SK-N-SH treated with all-trans-retinoic acid at 6 μM for 48 hours (cell line): ENCODE measurements at regions not wholly inside any gene's neighbourhood (a gene's known extent, or its start where the extent isn't known, plus 50 kb on each side); places are given as distances from the start of the nearest gene placed in this dataset.
A peak's percentile ranks its signal among the peaks of the same experiment; 100 is the strongest.

ENCODE experiments used
- ATAC-seq: fragments of 200-7000 bp; cut with Tn5 transposase; 3 replicates; pipeline ENCODE4 v1.9.1; 2020; ENCODE audit warnings: mild to moderate bottlenecking, moderate library complexity
- ARNTL ChIP-seq: fragments of 450-650 bp; formaldehyde crosslinking; IDR thresholded peaks from 2 replicates; pipeline ENCODE4 v1.5.0; 2020; ENCODE audit warnings: low read depth, mild to moderate bottlenecking, moderate library complexity, borderline replicate concordance
- ESRRG ChIP-seq: fragments of 250-450 bp; sonication (Bioruptor Pico); IDR thresholded peaks from 2 replicates; pipeline ENCODE4 v1.6.1; 2021; ENCODE audit warnings: mild to moderate bottlenecking
- ISL1 ChIP-seq: fragments of 250-450 bp; sonication (Bioruptor Pico); IDR thresholded peaks from 2 replicates; pipeline ENCODE4 v2.1.2; 2022; ENCODE audit warnings: mild to moderate bottlenecking, moderate library complexity
- OSR1 ChIP-seq: fragments of 250-450 bp; sonication (Bioruptor Pico); IDR thresholded peaks from 2 replicates; pipeline ENCODE4 v1.8.0; 2022; ENCODE audit warnings: moderate library complexity, mild to moderate bottlenecking, inconsistent platforms
- SNAI2 ChIP-seq: fragments of 250-450 bp; sonication (Bioruptor Pico); IDR thresholded peaks from 2 replicates; pipeline ENCODE4 v1.5.0; 2020; ENCODE audit warnings: mild to moderate bottlenecking, moderate library complexity
- TCF4 ChIP-seq: fragments of 250-450 bp; sonication (Bioruptor Pico); IDR thresholded peaks from 2 replicates; pipeline ENCODE4 v1.8.0; 2021; ENCODE audit warnings: mild to moderate bottlenecking, moderate library complexity, borderline replicate concordance
- TOX ChIP-seq: fragments of 250-450 bp; sonication (Bioruptor Pico); IDR thresholded peaks from 2 replicates; pipeline ENCODE4 v1.8.0; 2021; ENCODE audit warnings: mild to moderate bottlenecking, moderate library complexity, borderline replicate concordance
- ZFP3 ChIP-seq: fragments of 250-450 bp; sonication (Bioruptor Pico); IDR thresholded peaks from 2 replicates; pipeline ENCODE4 v1.5.0; 2020; ENCODE audit warnings: mild to moderate bottlenecking, moderate library complexity
- TF ChIP-seq, protein P1 (sequence below): fragments of 250-450 bp; sonication (Bioruptor Pico); IDR thresholded peaks from 2 replicates; pipeline ENCODE4 v1.5.1; 2021; ENCODE audit warnings: mild to moderate bottlenecking, moderate library complexity
- TF ChIP-seq, protein P2 (sequence below): fragments of 250-450 bp; sonication (Bioruptor Pico); IDR thresholded peaks from 2 replicates; pipeline ENCODE4 v1.5.1; 2020; ENCODE audit warnings: low read depth, mild to moderate bottlenecking, moderate library complexity
- TF ChIP-seq, protein P3 (sequence below): fragments of 250-450 bp; sonication (Bioruptor Pico); IDR thresholded peaks from 2 replicates; pipeline ENCODE4 v1.5.0; 2020; ENCODE audit warnings: mild to moderate bottlenecking, moderate library complexity
- TF ChIP-seq, protein P4 (sequence below): fragments of 250-450 bp; sonication (Bioruptor Pico); IDR thresholded peaks from 2 replicates; pipeline ENCODE4 v1.8.0; 2020; ENCODE audit warnings: mild to moderate bottlenecking, moderate library complexity, borderline replicate concordance
- TF ChIP-seq, protein P5 (sequence below): fragments of 250-450 bp; sonication (Bioruptor Pico); IDR thresholded peaks from 2 replicates; pipeline ENCODE4 v1.8.0; 2021; ENCODE audit warnings: low read depth, mild to moderate bottlenecking, moderate library complexity, borderline replicate concordance

DNA sequence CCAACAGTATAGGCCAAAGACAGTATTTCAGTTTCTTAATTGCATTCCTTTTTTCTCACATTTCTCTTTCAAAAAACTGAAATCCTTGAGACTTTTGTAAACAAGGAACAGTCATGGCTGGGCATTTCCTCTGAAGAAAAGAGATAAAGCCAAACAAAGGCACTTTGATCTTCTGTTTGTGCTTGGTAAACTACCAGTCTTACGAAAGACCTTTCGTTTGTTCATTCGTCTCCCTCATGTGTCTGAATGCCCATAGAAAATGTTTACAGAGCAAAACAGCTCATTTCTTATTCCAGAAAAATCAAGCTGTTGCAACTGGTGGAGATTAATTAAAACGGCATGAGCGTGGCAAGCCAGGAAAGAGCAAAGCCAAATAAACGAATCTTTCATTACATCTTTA, 178.0 kb downstream of the GASK1B start (continued):
- TF ChIP-seq, protein P1, sequence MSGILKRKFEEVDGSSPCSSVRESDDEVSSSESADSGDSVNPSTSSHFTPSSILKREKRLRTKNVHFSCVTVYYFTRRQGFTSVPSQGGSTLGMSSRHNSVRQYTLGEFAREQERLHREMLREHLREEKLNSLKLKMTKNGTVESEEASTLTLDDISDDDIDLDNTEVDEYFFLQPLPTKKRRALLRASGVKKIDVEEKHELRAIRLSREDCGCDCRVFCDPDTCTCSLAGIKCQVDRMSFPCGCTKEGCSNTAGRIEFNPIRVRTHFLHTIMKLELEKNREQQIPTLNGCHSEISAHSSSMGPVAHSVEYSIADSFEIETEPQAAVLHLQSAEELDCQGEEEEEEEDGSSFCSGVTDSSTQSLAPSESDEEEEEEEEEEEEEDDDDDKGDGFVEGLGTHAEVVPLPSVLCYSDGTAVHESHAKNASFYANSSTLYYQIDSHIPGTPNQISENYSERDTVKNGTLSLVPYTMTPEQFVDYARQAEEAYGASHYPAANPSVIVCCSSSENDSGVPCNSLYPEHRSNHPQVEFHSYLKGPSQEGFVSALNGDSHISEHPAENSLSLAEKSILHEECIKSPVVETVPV (CRISPR knock-in tag): no peak
- TF ChIP-seq OSR1 (CRISPR knock-in tag) (no peak), TOX (CRISPR knock-in tag) (no peak), ARNTL (no peak)
- TF ChIP-seq, protein P2, sequence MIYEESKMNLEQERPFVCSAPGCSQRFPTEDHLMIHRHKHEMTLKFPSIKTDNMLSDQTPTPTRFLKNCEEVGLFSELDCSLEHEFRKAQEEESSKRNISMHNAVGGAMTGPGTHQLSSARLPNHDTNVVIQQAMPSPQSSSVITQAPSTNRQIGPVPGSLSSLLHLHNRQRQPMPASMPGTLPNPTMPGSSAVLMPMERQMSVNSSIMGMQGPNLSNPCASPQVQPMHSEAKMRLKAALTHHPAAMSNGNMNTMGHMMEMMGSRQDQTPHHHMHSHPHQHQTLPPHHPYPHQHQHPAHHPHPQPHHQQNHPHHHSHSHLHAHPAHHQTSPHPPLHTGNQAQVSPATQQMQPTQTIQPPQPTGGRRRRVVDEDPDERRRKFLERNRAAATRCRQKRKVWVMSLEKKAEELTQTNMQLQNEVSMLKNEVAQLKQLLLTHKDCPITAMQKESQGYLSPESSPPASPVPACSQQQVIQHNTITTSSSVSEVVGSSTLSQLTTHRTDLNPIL (CRISPR knock-in tag): no peak

DNA sequence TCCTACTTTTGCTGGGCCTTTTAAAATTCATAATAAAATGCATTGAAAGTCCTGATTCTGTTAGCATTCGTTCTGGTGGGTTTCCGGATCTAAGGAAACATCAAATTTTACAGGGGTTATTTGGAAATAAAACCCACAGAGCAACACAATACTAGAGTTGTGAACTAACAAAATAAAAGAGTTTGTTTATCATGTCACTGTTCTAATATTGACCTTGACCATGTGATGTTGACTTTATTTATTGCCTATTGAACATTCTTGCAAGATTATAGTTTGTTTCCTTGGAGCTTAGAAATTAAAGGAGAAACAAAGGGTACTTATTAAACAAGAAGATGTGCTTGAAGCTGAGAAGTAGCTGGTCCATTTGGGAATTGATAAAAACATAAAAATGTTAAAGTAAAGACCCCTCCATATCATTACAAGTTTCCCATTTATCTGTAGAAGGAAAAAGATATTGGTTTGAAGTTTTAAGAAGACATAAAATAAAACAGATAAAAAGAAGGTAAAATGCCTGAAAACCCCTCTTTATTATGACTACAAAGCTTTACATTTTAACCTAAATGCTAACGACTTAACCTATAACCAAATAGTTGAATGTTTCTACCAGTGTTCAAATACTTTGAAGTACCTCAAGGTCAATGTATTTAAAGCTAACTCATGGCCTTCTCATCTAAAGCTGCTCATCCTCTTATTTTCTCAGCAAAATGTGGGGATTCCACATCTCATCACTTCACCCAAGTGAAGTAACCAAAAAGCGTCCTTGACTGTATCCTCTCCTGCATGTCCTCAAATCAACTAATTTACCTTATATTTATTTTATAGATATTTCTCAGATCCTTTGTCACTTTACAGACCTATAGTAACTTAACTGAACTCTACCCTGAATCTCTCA, 179.6 kb downstream of the GASK1B start:
- no peak for TF ChIP-seq SNAI2 (CRISPR knock-in tag)
- TF ChIP-seq, protein P3, sequence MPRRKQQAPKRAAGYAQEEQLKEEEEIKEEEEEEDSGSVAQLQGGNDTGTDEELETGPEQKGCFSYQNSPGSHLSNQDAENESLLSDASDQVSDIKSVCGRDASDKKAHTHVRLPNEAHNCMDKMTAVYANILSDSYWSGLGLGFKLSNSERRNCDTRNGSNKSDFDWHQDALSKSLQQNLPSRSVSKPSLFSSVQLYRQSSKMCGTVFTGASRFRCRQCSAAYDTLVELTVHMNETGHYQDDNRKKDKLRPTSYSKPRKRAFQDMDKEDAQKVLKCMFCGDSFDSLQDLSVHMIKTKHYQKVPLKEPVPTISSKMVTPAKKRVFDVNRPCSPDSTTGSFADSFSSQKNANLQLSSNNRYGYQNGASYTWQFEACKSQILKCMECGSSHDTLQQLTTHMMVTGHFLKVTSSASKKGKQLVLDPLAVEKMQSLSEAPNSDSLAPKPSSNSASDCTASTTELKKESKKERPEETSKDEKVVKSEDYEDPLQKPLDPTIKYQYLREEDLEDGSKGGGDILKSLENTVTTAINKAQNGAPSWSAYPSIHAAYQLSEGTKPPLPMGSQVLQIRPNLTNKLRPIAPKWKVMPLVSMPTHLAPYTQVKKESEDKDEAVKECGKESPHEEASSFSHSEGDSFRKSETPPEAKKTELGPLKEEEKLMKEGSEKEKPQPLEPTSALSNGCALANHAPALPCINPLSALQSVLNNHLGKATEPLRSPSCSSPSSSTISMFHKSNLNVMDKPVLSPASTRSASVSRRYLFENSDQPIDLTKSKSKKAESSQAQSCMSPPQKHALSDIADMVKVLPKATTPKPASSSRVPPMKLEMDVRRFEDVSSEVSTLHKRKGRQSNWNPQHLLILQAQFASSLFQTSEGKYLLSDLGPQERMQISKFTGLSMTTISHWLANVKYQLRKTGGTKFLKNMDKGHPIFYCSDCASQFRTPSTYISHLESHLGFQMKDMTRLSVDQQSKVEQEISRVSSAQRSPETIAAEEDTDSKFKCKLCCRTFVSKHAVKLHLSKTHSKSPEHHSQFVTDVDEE (CRISPR knock-in tag): no peak
- TF ChIP-seq ISL1 (CRISPR knock-in tag): no peak
- no peak for TF ChIP-seq ESRRG
- no peak for TF ChIP-seq TOX (CRISPR knock-in tag)
- TF ChIP-seq, all 23 proteins: peak for 0
- ATAC-seq: no peak

DNA sequence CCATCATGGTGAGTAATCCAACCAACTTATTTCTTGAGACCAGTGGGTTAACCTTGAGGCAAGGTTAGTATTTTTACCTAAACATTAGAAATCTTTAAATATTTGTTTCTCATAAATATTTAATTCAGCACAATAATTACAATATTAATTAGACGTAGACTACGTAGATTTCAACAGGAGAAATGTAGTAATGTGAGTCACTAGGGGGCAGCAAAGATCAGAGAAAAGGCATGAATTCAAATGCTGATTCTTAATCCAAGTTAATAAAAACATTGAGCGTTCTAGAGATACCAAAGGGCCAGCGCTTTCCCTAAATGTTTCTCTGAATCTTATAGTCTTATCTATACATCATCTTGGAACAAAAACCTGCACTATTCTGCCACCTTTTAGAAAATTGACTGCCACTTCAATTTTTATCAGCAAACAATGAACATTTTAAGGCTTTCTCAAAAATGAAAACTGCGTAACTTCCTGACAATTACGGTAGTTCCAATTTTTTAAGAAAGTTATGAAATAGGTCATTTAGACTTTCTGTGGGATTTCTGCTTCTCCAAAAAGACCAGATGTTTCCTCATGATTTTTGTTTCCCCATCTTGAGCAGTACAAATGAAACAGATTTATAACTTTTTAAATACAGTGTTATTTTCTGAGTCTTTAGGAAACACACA, 180.7 kb downstream of the GASK1B start:
- TF ChIP-seq, protein P4, sequence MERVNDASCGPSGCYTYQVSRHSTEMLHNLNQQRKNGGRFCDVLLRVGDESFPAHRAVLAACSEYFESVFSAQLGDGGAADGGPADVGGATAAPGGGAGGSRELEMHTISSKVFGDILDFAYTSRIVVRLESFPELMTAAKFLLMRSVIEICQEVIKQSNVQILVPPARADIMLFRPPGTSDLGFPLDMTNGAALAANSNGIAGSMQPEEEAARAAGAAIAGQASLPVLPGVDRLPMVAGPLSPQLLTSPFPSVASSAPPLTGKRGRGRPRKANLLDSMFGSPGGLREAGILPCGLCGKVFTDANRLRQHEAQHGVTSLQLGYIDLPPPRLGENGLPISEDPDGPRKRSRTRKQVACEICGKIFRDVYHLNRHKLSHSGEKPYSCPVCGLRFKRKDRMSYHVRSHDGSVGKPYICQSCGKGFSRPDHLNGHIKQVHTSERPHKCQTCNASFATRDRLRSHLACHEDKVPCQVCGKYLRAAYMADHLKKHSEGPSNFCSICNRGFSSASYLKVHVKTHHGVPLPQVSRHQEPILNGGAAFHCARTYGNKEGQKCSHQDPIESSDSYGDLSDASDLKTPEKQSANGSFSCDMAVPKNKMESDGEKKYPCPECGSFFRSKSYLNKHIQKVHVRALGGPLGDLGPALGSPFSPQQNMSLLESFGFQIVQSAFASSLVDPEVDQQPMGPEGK (CRISPR knock-in tag): no peak
- TF ChIP-seq, protein P3 (CRISPR knock-in tag): no peak
- TF ChIP-seq, protein P5, sequence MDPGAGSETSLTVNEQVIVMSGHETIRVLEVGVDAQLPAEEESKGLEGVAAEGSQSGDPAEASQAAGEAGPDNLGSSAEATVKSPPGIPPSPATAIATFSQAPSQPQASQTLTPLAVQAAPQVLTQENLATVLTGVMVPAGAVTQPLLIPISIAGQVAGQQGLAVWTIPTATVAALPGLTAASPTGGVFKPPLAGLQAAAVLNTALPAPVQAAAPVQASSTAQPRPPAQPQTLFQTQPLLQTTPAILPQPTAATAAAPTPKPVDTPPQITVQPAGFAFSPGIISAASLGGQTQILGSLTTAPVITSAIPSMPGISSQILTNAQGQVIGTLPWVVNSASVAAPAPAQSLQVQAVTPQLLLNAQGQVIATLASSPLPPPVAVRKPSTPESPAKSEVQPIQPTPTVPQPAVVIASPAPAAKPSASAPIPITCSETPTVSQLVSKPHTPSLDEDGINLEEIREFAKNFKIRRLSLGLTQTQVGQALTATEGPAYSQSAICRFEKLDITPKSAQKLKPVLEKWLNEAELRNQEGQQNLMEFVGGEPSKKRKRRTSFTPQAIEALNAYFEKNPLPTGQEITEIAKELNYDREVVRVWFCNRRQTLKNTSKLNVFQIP (CRISPR knock-in tag): no peak
- TF ChIP-seq ZFP3 (CRISPR knock-in tag): no peak
- TF ChIP-seq SNAI2 (CRISPR knock-in tag): no peak
- TF ChIP-seq ISL1 (CRISPR knock-in tag): no peak
- TF ChIP-seq TCF4 (CRISPR knock-in tag): no peak
- ATAC-seq: peak; percentile 86
